ENCODE measurements at regions not wholly inside any gene's neighbourhood (a gene's known extent, or its start where the extent isn't known, plus 50 kb on each side); places are given as distances from the start of the nearest gene placed in this dataset.

DNA sequence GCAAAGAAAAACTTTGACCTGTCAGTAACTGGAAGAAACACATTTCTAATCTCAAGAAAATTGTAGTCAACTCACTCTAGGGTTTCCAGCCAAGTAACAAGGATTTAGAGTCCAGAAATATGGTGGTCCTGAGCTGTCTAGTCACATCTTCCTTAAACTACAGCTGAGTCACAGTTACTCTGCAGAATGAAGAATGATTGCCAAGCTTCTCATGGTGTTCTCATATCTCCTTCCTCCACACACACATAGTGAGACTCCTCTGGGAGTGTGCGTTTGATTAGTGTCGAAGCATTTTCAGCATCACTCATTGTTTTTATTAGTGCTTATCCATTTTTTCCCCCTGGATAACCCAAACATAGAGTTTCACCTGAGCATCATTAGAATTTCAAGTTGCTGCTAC is 93.1 kb upstream of the CXCL12 start:
- DNase-seq = no peak

DNA sequence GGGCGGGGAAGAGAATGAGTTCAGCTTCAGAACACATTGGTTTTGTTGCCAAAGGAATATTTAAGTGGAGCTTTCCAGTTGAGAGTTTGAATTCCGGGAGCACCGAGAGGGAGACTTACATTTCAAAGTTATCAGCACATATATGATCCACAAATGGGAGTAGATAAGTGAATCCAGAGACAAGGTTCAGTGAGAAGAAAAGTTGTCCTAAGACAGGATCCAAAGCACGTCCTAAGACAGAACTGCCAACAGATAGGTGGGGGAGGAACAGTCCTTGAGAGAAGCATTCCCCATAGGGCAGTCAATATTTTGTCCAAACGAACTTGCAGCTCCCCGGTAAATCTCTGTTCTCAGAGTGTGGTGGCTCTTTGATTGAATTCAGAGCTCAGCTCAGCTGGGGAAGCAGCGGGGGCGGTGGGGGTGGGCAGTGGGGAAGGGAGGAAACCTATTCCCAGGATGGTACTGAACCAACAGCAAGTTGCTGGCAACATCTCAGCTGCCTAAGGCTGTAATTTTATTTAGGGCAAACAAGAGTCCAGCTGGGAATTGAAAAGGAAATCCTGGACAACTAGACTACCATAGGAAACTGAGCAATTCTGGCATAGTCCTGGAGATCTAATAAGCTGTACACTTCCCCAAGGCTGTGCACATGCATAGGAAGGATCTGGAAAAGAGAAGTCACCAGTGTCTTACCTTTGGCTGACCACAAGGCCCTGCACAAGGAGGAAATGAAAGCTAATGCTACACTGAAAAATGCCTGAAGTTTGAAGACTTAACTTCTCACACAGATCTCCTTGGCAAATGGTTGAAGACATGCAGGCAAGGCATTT is 94.2 kb upstream of the CXCL12 start:
- DNase-seq = no peak

DNA sequence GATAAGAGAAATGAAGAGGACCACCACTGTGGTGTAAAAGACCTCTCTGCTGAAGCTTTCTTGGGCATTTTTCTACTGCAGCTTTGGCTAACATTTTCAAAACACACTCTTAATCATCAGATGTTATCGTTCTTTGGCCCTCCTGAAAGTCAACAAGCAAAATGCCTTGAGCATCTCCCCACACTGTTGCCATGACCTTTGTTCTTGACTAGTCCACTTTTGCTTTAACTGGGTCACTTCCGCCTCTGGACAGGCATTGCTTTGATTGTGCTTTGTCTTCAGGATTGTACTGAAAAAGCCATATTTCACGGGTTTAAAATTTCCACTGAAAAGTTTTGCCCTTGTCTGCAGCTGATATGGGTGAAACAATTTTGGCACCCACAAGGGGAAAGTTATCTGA is 107.8 kb upstream of the CXCL12 start:
- DNase-seq = no peak

DNA sequence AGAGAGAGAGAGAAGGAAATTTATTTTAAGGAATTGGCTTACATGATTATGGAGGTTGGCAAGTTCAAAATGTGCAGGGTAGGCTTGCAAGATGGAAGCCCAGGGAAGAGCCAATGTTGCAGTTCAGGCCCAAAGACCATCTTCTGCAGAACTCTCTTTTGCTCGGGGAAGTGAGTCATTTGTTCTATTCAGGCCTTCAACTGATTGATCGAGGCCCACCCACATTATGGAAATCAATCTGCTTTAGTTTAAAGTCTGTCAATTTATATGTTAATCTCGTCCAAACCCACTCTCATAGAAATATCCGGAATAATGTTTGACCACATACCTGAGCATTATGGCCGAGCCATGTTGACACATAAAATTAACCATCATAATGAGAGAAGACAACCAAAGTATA is 113.3 kb upstream of the CXCL12 start:
- DNase-seq = no peak

DNA sequence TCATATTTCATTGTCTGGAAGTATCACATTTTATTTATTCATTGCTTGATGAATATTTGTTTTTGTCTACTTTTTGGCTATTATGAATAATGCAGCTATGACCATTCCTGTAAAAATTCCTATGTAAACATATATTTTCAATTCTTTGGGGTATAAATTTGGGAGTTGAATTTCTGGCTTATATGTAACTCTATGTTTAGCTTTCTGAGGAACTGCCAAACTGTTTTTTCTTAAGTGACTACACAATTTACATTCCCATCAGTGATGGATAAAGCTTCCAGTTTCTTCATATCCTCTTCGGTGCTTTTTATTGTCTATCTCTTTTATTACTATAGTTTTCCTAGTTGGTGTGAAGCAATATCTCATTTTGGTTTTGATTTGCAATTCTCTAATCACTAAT is 115.6 kb upstream of the CXCL12 start:
- DNase-seq = no peak

DNA sequence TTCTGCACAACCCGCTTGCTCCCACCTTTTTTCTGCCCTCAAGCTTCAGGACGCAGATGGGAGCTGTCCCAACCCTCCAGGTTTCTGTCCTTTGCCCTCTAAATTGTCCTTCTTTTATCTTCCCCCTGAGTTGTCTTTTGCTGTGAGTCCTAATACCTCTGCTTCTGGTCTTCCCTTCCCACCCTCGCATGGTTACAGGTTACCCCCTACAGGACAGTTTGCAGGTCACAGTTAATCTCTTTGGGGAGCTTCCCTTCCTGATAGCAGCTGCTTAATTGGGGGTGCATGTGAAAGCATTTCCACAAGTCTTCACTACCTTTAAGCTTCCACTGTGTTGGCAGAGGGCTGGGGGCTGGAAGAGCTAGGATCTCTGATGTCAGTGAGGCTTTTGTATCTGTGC is 121.5 kb upstream of the CXCL12 start:
- no peak for DNase-seq

DNA sequence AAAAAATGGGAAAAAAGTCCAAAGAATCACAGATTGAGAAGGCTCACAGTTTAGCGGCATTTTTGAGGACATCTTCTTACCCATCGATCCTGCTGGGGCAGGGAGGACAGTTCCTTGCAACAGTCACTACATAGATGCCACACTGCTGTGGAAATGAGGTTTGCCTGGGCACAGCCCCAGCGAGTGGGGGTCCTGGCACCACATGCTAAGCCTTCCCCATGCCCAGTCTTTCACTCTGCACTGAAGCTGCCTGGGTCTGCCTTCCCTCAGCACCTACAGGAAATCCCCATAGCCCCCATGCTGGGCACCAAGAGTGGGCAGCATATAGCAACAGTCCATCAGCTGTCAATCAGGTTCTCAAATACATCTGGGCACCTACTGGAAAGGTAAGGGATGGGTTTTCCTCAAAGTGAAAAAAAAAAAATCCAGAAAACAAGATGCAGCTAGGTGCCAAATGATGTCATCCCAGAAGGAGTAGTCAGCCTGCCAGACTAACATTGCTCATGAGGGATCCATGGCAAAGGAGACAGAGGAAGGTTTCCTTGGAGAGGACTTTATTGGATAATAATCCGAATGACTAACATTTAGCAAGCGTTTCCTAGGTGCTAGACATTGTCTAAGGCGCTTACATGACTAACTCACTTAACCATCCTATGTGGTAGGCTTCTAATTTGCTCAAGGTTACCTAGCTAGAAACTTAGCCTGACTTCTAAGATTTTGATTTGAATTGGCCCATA is 125.7 kb upstream of the CXCL12 start:
- DNase-seq = no peak

DNA sequence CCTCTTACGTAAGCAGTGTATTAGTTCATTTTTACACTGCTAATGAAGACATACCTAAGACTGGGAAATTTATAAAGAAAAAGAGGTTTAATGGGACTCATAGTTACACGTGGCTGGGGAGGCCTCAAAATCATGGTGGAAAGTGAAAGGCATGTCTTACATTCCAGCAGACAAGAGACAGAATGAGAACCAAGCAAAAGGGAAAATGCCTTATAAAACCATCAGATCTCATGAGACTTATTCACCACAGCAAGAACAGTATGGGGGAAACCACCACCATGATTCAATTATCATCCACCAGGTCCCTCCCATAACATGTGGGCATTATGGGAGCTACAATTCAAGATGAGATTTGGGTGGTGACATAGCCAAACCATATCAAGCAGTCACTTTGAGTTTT is 126.3 kb upstream of the CXCL12 start:
- no peak for DNase-seq

DNA sequence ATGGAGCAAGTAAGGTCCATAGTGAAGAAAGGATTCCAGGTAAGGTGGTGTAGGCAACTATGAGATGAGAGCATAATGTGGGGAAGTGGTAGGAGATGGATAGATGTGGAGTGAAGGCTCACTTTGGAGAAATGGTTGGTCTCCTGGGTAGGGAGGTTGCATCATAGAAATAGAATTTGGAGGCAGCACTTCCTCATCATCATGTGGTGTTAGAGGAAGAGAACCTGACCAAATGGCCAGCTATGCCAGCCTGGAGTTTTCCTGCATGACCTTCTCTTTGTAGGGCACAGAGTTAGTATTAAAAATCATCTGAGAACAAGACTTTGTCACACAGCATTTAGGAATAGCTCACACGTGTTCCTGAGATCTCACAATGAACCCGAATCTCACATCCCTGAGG is 126.7 kb upstream of the CXCL12 start:
- no peak for DNase-seq

DNA sequence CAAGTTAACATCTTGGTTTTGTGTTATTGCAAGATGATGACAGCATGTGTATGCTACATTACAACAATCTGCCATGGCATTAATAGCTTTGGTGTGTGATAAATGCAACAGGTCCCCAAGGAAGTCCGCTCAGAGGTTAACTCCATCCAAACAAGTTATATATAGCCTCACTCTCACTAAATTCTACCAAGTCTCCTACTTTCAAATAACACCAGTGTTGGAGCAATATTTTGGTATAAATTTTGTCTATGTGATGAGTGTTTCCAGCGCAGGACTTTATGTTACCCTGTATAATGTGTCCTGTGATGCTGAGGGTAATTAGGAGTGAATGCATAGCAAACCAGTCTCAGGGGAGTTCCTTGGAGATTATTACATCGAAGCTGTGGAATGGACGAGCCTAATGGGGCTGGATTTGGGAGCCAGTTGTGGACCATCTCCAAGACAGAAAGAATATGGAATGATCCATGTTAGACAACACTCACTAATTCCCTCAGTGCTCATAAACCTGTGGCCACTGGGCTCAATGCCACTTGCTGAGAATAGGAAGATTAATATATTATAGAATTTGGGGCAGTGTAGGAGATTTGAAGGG is 127.6 kb upstream of the CXCL12 start:
- no peak for DNase-seq

DNA sequence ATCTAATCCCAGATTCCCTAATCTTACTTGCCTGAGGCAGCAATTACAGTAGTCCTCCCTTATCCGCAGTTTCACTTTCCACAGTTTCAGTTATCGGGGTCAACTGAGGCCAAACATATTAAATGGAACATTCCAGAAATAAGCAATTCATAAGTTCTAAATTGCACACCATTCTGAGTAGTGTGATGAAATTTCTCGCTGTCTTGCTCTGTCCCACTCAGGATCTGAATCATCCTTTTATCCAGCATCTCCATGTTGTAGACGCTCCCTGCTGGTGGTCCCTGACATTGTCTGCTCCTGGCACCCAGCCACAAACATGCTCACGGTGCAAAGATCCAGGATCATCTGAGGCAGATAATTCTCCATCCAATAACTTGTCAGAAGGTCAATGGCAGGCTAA is 128.7 kb upstream of the CXCL12 start:
- DNase-seq = no peak

DNA sequence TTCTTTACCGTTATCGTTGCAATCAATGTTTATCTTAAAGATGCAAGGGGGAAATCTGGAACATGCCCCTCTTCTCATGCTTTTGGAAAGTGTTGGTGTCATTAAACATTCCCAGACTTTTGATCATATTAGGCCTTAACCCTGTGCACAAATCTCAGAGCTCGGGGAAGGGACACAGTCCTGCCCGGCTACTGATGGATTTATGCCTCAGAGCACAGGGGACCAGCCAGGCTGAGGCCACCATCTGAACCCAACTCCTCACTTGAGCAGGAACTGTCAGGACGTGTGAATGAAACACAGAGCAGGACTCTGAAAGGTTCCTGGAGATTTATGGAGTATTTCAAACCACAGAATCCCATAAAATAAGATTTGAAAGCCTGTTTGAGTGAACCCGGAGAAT is 132.0 kb upstream of the CXCL12 start:
- no peak for DNase-seq

DNA sequence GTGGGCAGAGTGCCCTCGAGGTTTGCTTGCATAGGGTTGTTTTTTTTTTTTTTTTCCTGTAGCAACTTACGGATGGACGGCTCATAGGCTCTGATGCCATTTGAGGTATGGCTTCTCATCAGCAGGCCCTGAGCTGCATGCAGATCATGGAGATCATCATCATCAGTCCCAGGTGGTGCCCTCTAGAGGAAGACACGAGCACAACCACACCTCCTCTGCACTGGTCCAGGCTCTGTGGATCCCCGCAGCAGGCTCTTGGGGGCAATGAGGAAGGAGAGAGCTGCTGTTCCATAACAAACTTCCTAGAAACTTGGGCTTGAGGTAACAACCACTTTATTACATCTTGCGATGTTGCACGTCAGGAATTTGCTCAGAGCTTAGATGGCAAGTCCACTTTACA is 132.7 kb upstream of the CXCL12 start:
- DNase-seq = no peak

DNA sequence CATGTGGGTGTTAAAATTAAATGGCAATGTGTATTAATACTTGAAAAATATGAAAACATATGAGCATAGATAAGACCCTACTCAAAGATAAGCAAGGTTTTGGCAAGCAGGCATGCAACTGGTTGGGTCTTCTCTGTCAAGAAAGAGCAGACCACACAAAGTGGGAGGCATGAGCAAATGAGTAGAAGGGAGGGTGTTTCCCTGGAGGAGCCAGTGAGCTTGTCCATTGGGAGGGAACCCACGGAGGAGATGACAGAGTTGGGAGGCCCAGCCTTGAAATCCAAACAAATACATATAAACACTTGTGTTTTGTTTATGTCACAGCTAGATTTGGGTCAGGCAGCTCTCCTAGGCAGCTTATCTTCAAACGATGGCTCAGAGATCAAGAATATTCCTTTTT is 134.5 kb upstream of the CXCL12 start:
- DNase-seq = no peak

DNA sequence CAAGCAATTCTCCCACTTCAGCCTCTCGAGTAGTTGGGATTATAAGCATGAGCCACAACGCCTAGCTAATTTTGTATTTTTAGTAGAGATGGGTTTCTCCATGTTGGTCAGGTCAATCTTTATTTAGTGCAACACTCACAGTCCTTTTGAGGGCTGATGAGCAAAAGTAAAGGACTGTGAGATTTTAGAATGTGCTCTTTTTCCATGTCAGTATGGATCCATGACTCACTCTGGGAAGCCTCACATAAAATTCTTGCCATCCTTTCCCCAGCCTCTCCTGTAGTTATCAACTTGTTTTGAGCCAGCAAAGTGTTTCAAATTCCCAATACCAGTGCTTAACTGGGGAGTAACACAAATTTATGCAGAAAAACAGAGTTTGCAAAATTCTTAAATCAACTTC is 135.8 kb upstream of the CXCL12 start:
- no peak for DNase-seq

DNA sequence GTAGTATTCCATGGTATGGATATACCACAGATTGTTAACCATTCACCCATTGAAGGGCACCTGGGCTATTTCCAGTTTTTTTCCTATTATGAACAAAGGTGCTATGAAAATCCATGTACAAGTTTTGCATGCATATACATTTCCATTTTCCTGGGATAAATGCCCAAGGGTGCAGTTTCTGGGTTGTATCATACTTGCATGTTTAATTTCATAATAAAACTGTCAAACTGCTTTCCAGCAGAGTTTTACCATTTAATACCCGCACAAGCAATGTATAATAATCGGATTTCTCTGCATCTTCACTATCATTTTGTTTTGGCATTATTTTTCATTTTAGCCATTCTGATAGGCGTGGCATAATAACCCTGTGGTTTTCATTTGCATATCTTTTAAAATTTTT is 154.3 kb upstream of the CXCL12 start:
- DNase-seq = no peak

DNA sequence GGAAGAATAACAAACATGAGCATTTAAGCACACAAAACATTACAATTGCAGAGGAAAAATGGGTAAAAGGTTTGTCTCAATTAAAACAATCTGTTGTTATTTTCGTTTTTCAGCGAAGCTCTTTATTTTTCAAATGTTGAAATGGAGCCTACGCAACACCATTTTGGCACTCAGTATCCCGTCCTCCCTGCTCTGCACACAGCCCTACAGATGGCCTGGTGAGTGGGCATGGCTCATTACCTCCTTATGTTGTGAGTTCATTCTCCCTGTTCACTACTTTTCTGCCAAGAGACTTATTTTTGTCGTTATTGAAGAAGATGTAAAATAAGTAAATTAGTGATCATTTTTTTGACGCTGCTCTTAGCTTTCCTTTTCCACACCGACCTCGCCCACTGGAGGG is 167.8 kb upstream of the CXCL12 start:
- no peak for DNase-seq

DNA sequence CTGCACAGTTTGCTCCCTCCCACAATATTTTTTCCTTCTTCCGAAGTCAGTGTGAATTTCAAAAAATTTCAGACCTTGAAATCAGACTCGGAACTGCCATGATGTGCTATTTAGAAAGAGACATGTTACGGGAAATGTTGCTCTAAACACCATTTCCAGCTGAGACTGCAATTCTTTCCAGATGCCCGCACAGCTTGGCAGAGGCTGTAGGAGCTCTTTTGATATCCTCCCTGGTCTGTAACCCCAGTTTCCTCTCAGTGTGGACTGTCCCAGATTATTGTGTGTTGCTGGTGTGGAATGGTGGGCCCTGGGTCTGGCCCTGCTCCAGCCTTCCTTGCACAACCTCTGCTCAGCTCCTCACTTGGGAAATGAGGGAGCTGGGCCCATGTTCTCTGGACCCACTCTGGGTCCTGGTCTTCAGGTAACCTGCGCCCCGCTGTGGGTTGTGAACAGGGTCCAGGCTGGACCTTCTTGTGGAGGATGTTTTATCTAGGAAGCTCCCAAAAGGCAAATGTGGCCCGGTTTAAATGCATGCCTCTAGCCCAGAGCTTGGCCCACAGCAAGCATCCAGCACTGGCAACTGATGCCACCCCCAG is 172.8 kb upstream of the CXCL12 start:
- DNase-seq = no peak

DNA sequence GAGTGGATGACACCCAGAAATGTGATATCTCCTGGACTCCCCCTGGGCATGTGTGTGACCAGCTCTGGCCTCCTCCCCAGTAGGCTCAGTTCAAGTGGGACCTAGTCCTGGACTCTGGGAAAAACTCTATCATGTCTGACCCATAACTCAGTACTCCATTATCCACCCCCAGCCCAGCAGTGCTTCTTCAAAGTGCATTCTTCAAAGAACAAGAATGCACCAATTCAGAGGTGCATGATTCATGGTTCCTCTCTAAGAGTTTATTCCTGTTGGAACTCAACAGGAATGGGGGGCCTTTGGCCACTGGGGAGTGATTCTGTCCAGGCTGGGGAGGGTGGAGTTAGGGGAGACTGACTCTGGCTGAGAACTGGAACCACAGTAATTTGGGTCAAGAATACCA is 173.6 kb upstream of the CXCL12 start:
- DNase-seq = no peak

DNA sequence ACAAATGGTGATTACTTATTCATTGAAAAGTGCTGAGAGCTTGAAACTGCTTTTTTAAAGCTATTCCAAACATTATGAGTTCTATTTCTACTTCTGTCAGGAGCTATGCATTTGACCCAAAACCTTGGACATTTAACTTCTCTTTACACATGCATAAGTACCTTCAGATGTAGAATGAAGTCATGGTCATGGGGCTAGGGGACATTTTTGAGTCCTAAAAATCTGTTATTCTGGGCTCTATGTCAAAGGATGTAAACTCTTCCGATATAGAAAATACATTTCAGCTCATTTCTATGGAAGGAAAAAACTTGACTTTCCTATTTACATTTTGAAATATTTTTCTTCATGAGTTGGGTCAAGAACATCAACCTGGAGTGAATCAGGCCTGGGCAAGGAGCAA is 179.5 kb upstream of the CXCL12 start:
- DNase-seq = no peak

DNA sequence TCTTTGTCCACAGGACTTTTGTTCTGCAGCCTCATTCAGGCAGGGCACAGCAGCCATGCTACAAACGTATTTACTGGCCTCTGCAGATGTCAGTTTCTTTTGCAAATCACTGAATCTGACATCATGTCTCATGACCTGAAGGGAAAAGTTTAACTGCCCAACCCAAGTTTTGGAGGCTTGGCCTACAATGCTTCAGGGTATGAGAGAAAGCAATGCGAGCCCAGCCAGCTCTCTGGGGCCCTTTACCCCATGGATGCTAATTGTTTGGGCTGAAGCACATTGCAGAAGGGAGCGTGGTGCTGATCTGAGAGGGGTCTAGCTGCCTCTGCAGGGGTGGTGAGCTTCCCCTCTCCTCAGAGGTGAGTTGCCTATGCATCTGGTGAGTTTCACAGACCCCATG is 179.9 kb upstream of the CXCL12 start:
- no peak for DNase-seq

DNA sequence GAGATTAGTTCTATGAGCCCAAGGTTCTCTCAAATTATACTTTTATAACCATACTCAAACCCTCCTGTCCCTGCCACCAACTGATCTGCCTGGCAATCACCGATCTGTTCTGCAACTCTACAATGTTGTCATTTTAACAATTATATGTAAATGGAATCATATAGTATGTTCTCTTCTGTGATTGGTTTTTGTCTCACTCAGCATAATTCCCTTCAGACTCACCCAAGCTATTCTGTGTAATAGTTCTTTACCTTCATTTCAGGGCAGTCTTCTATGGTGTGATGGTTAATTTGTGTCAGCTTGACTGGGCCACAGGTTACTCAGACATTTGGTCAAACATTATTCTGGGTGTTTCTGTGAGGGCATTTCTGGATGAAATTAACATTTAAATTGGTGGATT is 181.9 kb upstream of the CXCL12 start:
- DNase-seq = no peak

DNA sequence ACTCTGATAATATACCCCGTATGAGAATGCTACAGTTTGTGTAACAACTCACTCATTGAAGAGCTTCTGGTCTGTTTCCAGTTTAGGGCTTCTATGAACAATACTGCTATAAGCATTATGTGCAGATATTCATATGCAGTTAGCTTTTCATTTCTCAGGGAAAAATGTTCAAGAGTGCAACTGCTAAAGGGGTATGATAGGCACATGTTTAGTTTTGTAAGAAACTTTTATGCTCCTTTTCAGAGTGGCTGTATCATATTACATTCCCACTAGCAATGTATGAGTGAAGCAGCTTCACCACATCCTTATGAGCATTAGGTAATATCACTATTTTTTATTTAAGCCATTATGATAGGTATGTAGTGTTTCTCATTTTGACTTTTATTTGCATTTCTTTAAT is 182.6 kb upstream of the CXCL12 start:
- no peak for DNase-seq
